H1 (cell line): ENCODE measurements at regions not wholly inside any gene's neighbourhood (a gene's known extent, or its start where the extent isn't known, plus 50 kb on each side); places are given as distances from the start of the nearest gene placed in this dataset.

Source experiments
- CTCF ChIA-PET: fragments of 300-600 bp; sonication (Branson Sonifier 250); formaldehyde crosslinking; loops from one replicate; lab custom pipeline; 2021; ENCODE audit not compliant: partially characterized antibody; lab: Charles Lee
- POLR2A ChIA-PET: fragments of 300-600 bp; sonication (Branson Sonifier 250); formaldehyde crosslinking; loops from one replicate; lab custom pipeline; 2021; ENCODE audit warnings: inconsistent platforms; ENCODE audit not compliant: partially characterized antibody; lab: Charles Lee
- DNase-seq, 2 experiments: peaks; one replicate each; pipeline versions ENCODE4 v3.0.0 to v3.0.0-alpha.2; 2010 to 2022; ENCODE audit warnings: low spot score in 2 of 2, low read depth in 1 of 2, mixed read lengths in 1 of 2
- FAIRE-seq: peaks from 2 replicates; lab custom pipeline; 2011; peaks lifted over from hg19 to GRCh38; lab: Jason Lieb, UNC
- H2AFZ ChIP-seq: 2 replicates; pipeline ENCODE4 v1.8.1; 2012; ENCODE audit warnings: low read length, inconsistent platforms
- H2AK5ac ChIP-seq: 2 replicates; pipeline ENCODE4 v1.6.1; 2013; ENCODE audit warnings: low read depth, low read length
- H2BK120ac ChIP-seq: replicated peaks from 2 replicates; pipeline ENCODE3; 2013; ENCODE audit warnings: low read depth, low read length, inconsistent platforms
- H2BK12ac ChIP-seq: 2 replicates; pipeline ENCODE4 v1.6.1; 2013; ENCODE audit warnings: low read depth, low read length
- H2BK15ac ChIP-seq: 2 replicates; pipeline ENCODE4 v1.6.1; 2013; ENCODE audit warnings: low read length
- H2BK20ac ChIP-seq: 2 replicates; pipeline ENCODE4 v1.6.1; 2013; ENCODE audit warnings: low read length
- H2BK5ac ChIP-seq: 2 replicates; pipeline ENCODE4 v1.6.1; 2013; ENCODE audit warnings: low read depth, low read length
- H3K14ac ChIP-seq: 2 replicates; pipeline ENCODE4 v1.6.1; 2013; ENCODE audit warnings: inconsistent platforms; ENCODE audit not compliant: insufficient read length
- H3K18ac ChIP-seq: 2 replicates; pipeline ENCODE4 v1.6.1; 2013; ENCODE audit warnings: low read length; ENCODE audit errors: extremely low read depth
- H3K23ac ChIP-seq: 2 replicates; pipeline ENCODE4 v1.6.1; 2013; ENCODE audit warnings: inconsistent platforms; ENCODE audit not compliant: insufficient read length
- H3K23me2 ChIP-seq: 2 replicates; pipeline ENCODE4 v1.6.1; 2013; ENCODE audit warnings: low read depth, low read length
- H3K27ac ChIP-seq: 2 replicates; pipeline ENCODE4 v1.6.1; 2011; ENCODE audit warnings: low read depth, low read length, inconsistent platforms
- H3K27me3 ChIP-seq, 4 experiments: replicated peaks in 1 of 4; 1 replicate in 1 of 4; 2 replicates in 3 of 4; pipeline versions ENCODE4 v1.6.1 to v1.8.1; 2011 to 2013; ENCODE audit warnings: low read length in 3 of 4, mild to moderate bottlenecking in 3 of 4, inconsistent platforms in 2 of 4, mixed read lengths in 2 of 4, moderate library complexity in 1 of 4; ENCODE audit not compliant: control insufficient read depth in 3 of 4, insufficient read depth in 3 of 4; ENCODE audit errors: extremely low read depth in 1 of 4
- H3K36me3 ChIP-seq, 4 experiments: 2 replicates each; pipeline versions ENCODE4 v1.6.1 to v1.8.1; 2011 to 2013; ENCODE audit warnings: mild to moderate bottlenecking in 4 of 4, low read length in 3 of 4, moderate library complexity in 2 of 4, control low read depth in 1 of 4, inconsistent platforms in 1 of 4; ENCODE audit not compliant: insufficient read depth in 4 of 4, control insufficient read depth in 2 of 4
- H3K4ac ChIP-seq: replicated peaks from 2 replicates; pipeline ENCODE3; 2013; ENCODE audit warnings: low read length, low read depth, mixed read lengths, inconsistent platforms; ENCODE audit not compliant: insufficient read length
- H3K4me1 ChIP-seq, 4 experiments: replicated peaks in 1 of 4; 1 replicate in 1 of 4; 2 replicates in 3 of 4; pipeline versions ENCODE4 v1.6.1 to v1.8.1; 2011 to 2013; ENCODE audit warnings: low read length in 3 of 4, inconsistent platforms in 2 of 4, mixed read lengths in 1 of 4; ENCODE audit not compliant: insufficient read depth in 4 of 4, control insufficient read depth in 3 of 4
- H3K4me2 ChIP-seq, 2 experiments: 2 replicates each; pipeline versions ENCODE4 v1.6.1 to v1.8.1; 2011 to 2013; ENCODE audit warnings: low read depth in 2 of 2, low read length in 2 of 2, control low read depth in 1 of 2, inconsistent platforms in 1 of 2, mild to moderate bottlenecking in 1 of 2; ENCODE audit not compliant: insufficient read depth in 1 of 2
- H3K4me3 ChIP-seq, 4 experiments: fragments of 200-600, 300-600 bp in 1 of 4; sonication (generic), shearing (Covaris generic), sonication (Bioruptor Twin) in 1 of 4; 2 replicates each; pipeline versions ENCODE4 v1.5.1 to v1.8.1; 2011 to 2016; ENCODE audit warnings: low read length in 4 of 4, low read depth in 3 of 4, control low read depth in 2 of 4, inconsistent platforms in 2 of 4, mild to moderate bottlenecking in 2 of 4, mixed read lengths in 1 of 4, moderate library complexity in 1 of 4; ENCODE audit not compliant: insufficient read depth in 2 of 4; ENCODE audit errors: extremely low read depth in 1 of 4
- H3K56ac ChIP-seq: replicated peaks from 2 replicates; pipeline ENCODE3; 2013; ENCODE audit warnings: low read depth, mild to moderate bottlenecking, mixed read lengths, low read length, inconsistent platforms; ENCODE audit not compliant: insufficient read length
- H3K79me1 ChIP-seq: 2 replicates; pipeline ENCODE4 v1.6.1; 2013; ENCODE audit warnings: low read depth, low read length, control low read depth
- H3K79me2 ChIP-seq, 2 experiments: 2 replicates each; pipeline versions ENCODE4 v1.6.1 to v1.8.1; 2012 to 2013; ENCODE audit warnings: low read length in 2 of 2, mild to moderate bottlenecking in 2 of 2, inconsistent platforms in 1 of 2; ENCODE audit not compliant: insufficient read depth in 2 of 2, control insufficient read depth in 1 of 2
- H3K9ac ChIP-seq, 4 experiments: replicated peaks in 1 of 4; 1 replicate in 1 of 4; 2 replicates in 3 of 4; pipeline versions ENCODE4 v1.6.1 to v1.8.1; 2011 to 2013; ENCODE audit warnings: low read depth in 3 of 4, low read length in 3 of 4, control low read depth in 2 of 4, mild to moderate bottlenecking in 2 of 4, moderate library complexity in 2 of 4, inconsistent platforms in 1 of 4; ENCODE audit errors: extremely low read depth in 1 of 4
- H3K9me3 ChIP-seq, 2 experiments: 2 replicates each; pipeline versions ENCODE4 v1.6.1 to v1.8.1; 2012 to 2013; ENCODE audit warnings: mild to moderate bottlenecking in 2 of 2, moderate library complexity in 2 of 2, control low read depth in 1 of 2, inconsistent platforms in 1 of 2, low read depth in 1 of 2, low read length in 1 of 2, mixed read lengths in 1 of 2; ENCODE audit not compliant: insufficient read depth in 2 of 2
- H4K20me1 ChIP-seq, 2 experiments: replicated peaks in 1 of 2; 2 replicates each; pipeline versions ENCODE3 to v1.8.1; 2011 to 2013; ENCODE audit warnings: inconsistent platforms in 2 of 2, low read length in 2 of 2, mild to moderate bottlenecking in 1 of 2; ENCODE audit not compliant: insufficient read depth in 2 of 2, control insufficient read depth in 1 of 2
- H4K5ac ChIP-seq: 2 replicates; pipeline ENCODE4 v1.6.1; 2013; ENCODE audit warnings: low read length, low read depth, mixed read lengths, inconsistent platforms; ENCODE audit not compliant: insufficient read length
- H4K8ac ChIP-seq: 2 replicates; pipeline ENCODE4 v1.8.0; 2013; ENCODE audit warnings: mild to moderate bottlenecking, moderate library complexity, low read length, inconsistent platforms; ENCODE audit not compliant: insufficient read depth; ENCODE audit errors: extremely low read depth
- H4K91ac ChIP-seq: replicated peaks from 2 replicates; pipeline ENCODE3; 2013; ENCODE audit warnings: low read length, mixed read lengths, inconsistent platforms; ENCODE audit not compliant: insufficient read length
- CBX5 ChIP-seq: fragments of 300-800, 300-1000 bp; sonication (generic); IDR thresholded peaks from 2 replicates; pipeline ENCODE4 v1.7.1; 2016; ENCODE audit warnings: antibody characterized with exemption, low read length, low read depth
- CTBP2 ChIP-seq: IDR thresholded peaks from 2 replicates; pipeline ENCODE4 v1.7.0; 2011; ENCODE audit warnings: borderline replicate concordance, mild to moderate bottlenecking, moderate library complexity, mixed read lengths, low read length; ENCODE audit not compliant: insufficient read depth, insufficient read length
- RNF2 ChIP-seq: fragments of 200-900, 300-1000 bp; sonication (generic); IDR thresholded peaks from 2 replicates; pipeline ENCODE4 v1.7.1; 2016; ENCODE audit warnings: borderline replicate concordance, low read depth, mild to moderate bottlenecking, antibody characterized with exemption, low read length; ENCODE audit not compliant: poor library complexity, severe bottlenecking; ENCODE audit errors: missing control alignments
- RXRA ChIP-seq: IDR thresholded peaks from 2 replicates; pipeline ENCODE4 v1.6.1; 2011; ENCODE audit warnings: low read depth, mild to moderate bottlenecking, low read length, moderate library complexity; ENCODE audit not compliant: insufficient read depth
- TEAD4 ChIP-seq: IDR thresholded peaks from 2 replicates; pipeline ENCODE4 v1.6.1; 2012; ENCODE audit warnings: low read depth, low read length, inconsistent platforms, mixed read lengths
- WGBS, 2 experiments: shearing (Covaris generic) in 1 of 2; methylation state at CpG; one replicate each; pipeline versions ENCODE4 v1.1.6 to v1.1.7; 2013 to 2015; ENCODE audit warnings: low lambda C conversion rate in 2 of 2, mixed read lengths in 2 of 2, inconsistent platforms in 1 of 2, low coverage in 1 of 2, missing lambda C conversion rate in 1 of 2; ENCODE audit not compliant: insufficient replicate concordance in 2 of 2, insufficient coverage in 1 of 2, insufficient read length in 1 of 2; ENCODE audit errors: extremely low coverage in 1 of 2, missing lambda C conversion rate in 1 of 2; 5-methylcytosine and 5-hydroxymethylcytosine counted together

GRCh38 chr10:6803427-6803783 is 223.3 kb upstream of the PRKCQ start:
- H3K4me2 ChIP-seq = peak overlapping the region in 1 of 2 experiments; percentile 15; a peak in 1 of 4 replicates
- H2BK5ac ChIP-seq = no peak overlapping the region
- H3K23me2 ChIP-seq = peaks cover 2% of the 10 kb centered on the region; the same call in 1 of the 2 replicates
- no peak overlapping the region for H4K5ac ChIP-seq
- FAIRE-seq (no peak), DNase-seq (no peak)
- no peak overlapping the region for H3K56ac ChIP-seq
- no peaks in the 10 kb centered on the region for H3K27me3 ChIP-seq
- no peaks in the 10 kb centered on the region for H3K9me3 ChIP-seq
- ChIA-PET POLR2A (interaction anchor here (1.6 kb wide), 1 partner anchor 30 kb away, joined by 4 read pairs; no protein-coding TSS in a partner anchor), CTCF (no interaction called here)
- no peaks in the 10 kb centered on the region for H4K20me1 ChIP-seq
- H2AK5ac ChIP-seq = no peak overlapping the region
- H2AFZ ChIP-seq = no peak overlapping the region
- no peak overlapping the region for H3K27ac ChIP-seq
- no peak overlapping the region for H3K14ac ChIP-seq
- no peak overlapping the region; the same call in 1 of the 2 replicates for H3K18ac ChIP-seq
- H3K36me3 ChIP-seq = no peaks in the 10 kb centered on the region
- H2BK15ac ChIP-seq = no peak overlapping the region
- no peak overlapping the region for H4K91ac ChIP-seq
- 59% methylated on average over 1 of the region's 1 CpG; no CpG with 5 or more reads in 1 of the 2 experiments for WGBS, 2 experiments
- no peak overlapping the region for H3K9ac ChIP-seq
- H3K4me3 ChIP-seq = peak overlapping the region in 1 of 4 experiments; percentile 20; a peak in 1 of 8 replicates
- H2BK20ac ChIP-seq = no peak overlapping the region
- H3K4ac ChIP-seq = no peak overlapping the region
- H2BK12ac ChIP-seq = no peak overlapping the region
- H3K79me2 ChIP-seq = peaks cover 0 to 2% of the 10 kb centered on the region in 2 experiments; a peak in 1 of 4 replicates
- no peak overlapping the region for H2BK120ac ChIP-seq
- no peak for TF ChIP-seq RNF2
- 0 out of 2 replicates have a peak, but pooled peaks have one; percentile 10 for TF ChIP-seq TEAD4
- no peak for TF ChIP-seq CBX5
- TF ChIP-seq RXRA = no peak
- no peak for TF ChIP-seq CTBP2
- H3K4me1 ChIP-seq = no peaks in the 10 kb centered on the region
- no peaks in the 10 kb centered on the region for H3K79me1 ChIP-seq
- no peak overlapping the region for H3K23ac ChIP-seq
- no peak overlapping the region for H4K8ac ChIP-seq
